Fibroblast of the aortic adventitia (primary cell): ENCODE measurements at regions not wholly inside any gene's neighbourhood (a gene's known extent, or its start where the extent isn't known, plus 50 kb on each side); places are given as distances from the start of the nearest gene placed in this dataset.
A peak's percentile ranks its signal among the peaks of the same experiment; 100 is the strongest.
"Not testable (repeated sequence)": the region's sequence is repeated elsewhere in the genome, so short reads cannot be mapped to it uniquely, and the experiment has no call there.

Source experiments
- DNase-seq: peaks from one replicate; pipeline ENCODE4 v3.0.0-alpha.2; 2010; ENCODE audit warnings: low read depth
- H3K4me3 ChIP-seq: 2 replicates; pipeline ENCODE4 v1.5.1; 2011; ENCODE audit warnings: low read depth, mild to moderate bottlenecking, control low read depth, low read length, moderate library complexity
- TF ChIP-seq, protein P1 (sequence below): IDR thresholded peaks from 2 replicates; pipeline ENCODE4 v1.5.1; 2011; ENCODE audit warnings: mild to moderate bottlenecking, low read length, control low read depth, inconsistent platforms; ENCODE audit not compliant: insufficient read depth

GRCh38 chr20:54345301-54345724 is 130.1 kb upstream of the DOK5 start:
- peak; percentile 89 for DNase-seq
- TF ChIP-seq, protein P1, sequence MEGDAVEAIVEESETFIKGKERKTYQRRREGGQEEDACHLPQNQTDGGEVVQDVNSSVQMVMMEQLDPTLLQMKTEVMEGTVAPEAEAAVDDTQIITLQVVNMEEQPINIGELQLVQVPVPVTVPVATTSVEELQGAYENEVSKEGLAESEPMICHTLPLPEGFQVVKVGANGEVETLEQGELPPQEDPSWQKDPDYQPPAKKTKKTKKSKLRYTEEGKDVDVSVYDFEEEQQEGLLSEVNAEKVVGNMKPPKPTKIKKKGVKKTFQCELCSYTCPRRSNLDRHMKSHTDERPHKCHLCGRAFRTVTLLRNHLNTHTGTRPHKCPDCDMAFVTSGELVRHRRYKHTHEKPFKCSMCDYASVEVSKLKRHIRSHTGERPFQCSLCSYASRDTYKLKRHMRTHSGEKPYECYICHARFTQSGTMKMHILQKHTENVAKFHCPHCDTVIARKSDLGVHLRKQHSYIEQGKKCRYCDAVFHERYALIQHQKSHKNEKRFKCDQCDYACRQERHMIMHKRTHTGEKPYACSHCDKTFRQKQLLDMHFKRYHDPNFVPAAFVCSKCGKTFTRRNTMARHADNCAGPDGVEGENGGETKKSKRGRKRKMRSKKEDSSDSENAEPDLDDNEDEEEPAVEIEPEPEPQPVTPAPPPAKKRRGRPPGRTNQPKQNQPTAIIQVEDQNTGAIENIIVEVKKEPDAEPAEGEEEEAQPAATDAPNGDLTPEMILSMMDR, result no peak
- H3K4me3 ChIP-seq, result no peak overlapping the region

DNA sequence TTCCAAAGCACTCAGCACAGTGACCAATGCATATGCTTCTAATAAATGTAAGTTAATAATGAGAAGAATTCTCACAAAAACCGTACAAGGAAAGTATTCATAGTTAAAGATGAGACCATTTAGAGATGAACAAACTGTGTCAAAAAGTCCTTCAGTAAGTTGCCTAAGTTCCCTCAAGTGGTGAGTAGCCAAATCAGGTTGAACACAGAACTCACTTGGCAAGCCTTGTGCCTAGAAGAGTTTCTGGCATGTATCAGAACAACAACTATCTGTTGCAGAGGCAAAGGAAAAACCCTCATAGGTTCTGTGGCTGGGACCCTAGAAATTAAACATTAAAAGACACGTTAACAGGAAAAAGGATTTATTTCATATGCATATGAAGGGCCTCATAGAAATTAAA is 129.6 kb upstream of the DOK5 start:
- DNase-seq, result peak; percentile 60
- no peak overlapping the region for H3K4me3 ChIP-seq
- TF ChIP-seq, protein P1, result no peak

DNA sequence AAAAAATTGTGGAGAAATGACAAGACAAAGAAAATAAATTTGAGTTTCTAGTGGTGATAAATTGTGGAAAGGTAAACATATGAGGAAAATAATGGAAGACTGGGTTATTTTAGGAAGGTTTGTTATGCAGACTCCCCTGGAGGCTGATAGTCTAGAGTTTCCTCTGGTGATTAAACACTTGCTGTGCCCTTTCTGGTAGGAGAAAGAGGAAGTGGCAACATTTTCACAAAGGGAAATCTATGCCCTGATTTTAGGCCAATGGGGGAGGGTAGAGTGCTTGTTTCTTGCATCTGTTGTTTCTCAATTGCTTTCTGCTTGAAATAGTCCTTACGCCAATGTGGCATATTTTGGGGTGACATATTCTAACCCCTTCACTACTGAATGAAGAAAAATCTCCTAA is 129.1 kb upstream of the DOK5 start:
- H3K4me3 ChIP-seq, result no peak overlapping the region
- DNase-seq, result no peak
- TF ChIP-seq, protein P1, result no peak

DNA sequence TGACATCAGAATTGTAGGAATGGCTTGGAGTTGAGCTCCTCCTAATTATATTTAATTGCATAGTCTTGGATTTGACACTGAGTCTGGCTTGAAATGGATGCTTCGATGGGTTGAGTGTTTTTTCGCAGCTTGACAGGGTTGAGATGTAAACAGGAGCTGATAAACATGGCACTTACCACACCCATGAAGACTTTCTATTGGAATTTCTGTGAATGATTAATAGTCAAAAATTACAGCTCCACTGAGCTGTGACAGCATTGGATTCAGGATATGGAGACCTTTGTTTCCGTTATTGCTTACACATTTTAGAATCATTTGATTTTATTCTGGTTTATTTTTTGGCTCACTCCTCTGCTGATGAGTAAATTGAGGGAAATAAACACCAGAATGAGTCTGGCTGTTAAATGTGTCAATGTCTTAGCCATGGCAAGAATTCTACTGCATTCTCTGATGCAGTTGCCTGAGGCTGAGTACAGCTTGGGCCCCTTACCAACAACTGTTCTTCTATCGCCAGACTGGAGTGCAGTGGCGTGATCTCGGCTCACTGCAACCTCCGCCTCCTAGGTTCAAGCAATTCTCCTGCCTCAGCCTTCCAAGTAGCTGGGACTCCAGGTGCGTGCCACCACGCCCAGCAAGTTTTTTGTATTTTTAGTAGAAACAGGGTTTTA is 128.1 kb upstream of the DOK5 start:
- TF ChIP-seq, protein P1, result no peak
- no peak for DNase-seq
- no peak overlapping the region for H3K4me3 ChIP-seq

GRCh38 chr20:54350415-54350814 is 125.0 kb upstream of the DOK5 start:
- H3K4me3 ChIP-seq, result no peak overlapping the region
- peak; percentile 67 for DNase-seq
- TF ChIP-seq, protein P1, result no peak

DNA sequence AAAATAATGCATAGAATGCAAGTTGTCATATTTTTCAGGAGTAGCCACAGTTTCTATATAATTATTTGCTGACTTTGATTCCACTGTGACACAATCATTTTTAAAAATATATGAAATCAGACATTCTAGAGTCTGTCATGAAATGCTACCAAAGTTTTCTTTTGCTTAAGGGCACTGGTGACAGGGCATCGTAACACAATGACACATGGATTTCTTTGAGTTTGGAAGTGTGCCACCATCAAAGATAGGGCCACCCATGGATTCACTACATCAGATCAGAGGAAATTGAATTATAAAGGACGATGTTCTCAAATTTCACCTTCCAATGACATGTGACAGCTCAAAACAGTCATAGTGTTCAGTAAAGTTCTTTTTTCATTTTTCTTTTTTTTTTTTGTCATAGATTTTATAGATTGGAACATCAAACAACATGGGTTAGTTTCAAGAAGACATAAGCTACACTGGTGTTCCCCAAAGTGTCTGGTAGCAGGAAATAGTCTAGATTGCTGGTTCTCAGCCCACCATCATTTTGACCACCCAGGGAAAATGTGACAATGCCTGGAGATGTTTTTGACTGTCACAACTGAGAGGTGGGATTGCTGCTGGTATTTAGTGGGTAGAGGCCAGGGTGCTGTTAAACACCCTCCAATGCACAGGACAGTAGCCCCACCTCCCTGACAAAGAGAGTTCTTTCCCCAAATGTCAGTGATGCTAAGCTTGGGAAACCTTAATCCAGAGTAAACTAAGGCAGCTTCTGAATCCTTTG is 123.8 kb upstream of the DOK5 start:
- H3K4me3 ChIP-seq, result no peak overlapping the region
- DNase-seq, result no peak
- TF ChIP-seq, protein P1, result no peak

- H3K4me3 ChIP-seq, DNase-seq: not testable (repeated sequence)
Observed at GRCh38 chr20:54352541-54352940, 122.9 kb upstream of the DOK5 start.
